Natural killer cell (primary cell): ENCODE measurements at regions not wholly inside any gene's neighbourhood (a gene's known extent, or its start where the extent isn't known, plus 50 kb on each side); places are given as distances from the start of the nearest gene placed in this dataset.

Experiments used
- ATAC-seq, 3 donors: fragments of 150-1000 bp in 2 of 3; fragments of 200-7000 bp in 1 of 3; cut with Tn5 transposase; 1 replicate in 1 of 3; 2 replicates in 2 of 3; pipeline ENCODE4 v1.10.0; 2021; ENCODE audit warnings: mild to moderate bottlenecking in 2 of 3, moderate library complexity in 2 of 3
- DNase-seq, 2 donors: peaks; one replicate each; pipeline versions ENCODE4 v3.0.0 to v3.0.0-alpha.2; 2013 to 2021; ENCODE audit warnings: mixed read lengths in 1 of 2
- H3K27ac ChIP-seq: one replicate; pipeline ENCODE4 v1.5.1; 2013; ENCODE audit warnings: mild to moderate bottlenecking, low read length
- H3K27me3 ChIP-seq: one replicate; pipeline ENCODE4 v1.6.1; 2013; ENCODE audit warnings: low read length; ENCODE audit not compliant: control insufficient read depth, insufficient read depth
- H3K36me3 ChIP-seq: one replicate; pipeline ENCODE4 v1.6.1; 2013; ENCODE audit warnings: low read length; ENCODE audit not compliant: control insufficient read depth, insufficient read depth
- H3K4me1 ChIP-seq: one replicate; pipeline ENCODE4 v1.6.1; 2013; ENCODE audit warnings: low read length; ENCODE audit not compliant: control insufficient read depth, insufficient read depth
- H3K4me3 ChIP-seq: one replicate; pipeline ENCODE4 v1.5.1; 2013; ENCODE audit warnings: low read length
- H3K9me3 ChIP-seq: one replicate; pipeline ENCODE4 v1.6.1; 2013; ENCODE audit warnings: low read length; ENCODE audit not compliant: control insufficient read depth, insufficient read depth
- H3K27ac Mint-ChIP-seq, 2 donors: one replicate each; pipeline ENCODE4 v1.8.0; 2022; ENCODE audit warnings: mild to moderate bottlenecking in 2 of 2, mixed read lengths in 2 of 2, moderate library complexity in 1 of 2
- H3K27me3 Mint-ChIP-seq, 2 donors: one replicate each; pipeline ENCODE4 v1.8.0; 2022; ENCODE audit warnings: low read depth in 2 of 2, mixed read lengths in 2 of 2
- H3K36me3 Mint-ChIP-seq: one replicate; pipeline ENCODE4 v1.8.0; 2022; ENCODE audit warnings: mixed read lengths
- H3K4me1 Mint-ChIP-seq, 2 donors: one replicate each; pipeline ENCODE4 v1.8.0; 2022; ENCODE audit warnings: mixed read lengths in 2 of 2
- H3K4me3 Mint-ChIP-seq: one replicate; pipeline ENCODE4 v1.8.0; 2022; ENCODE audit warnings: mild to moderate bottlenecking, moderate library complexity, mixed read lengths
- H3K9me3 Mint-ChIP-seq, 2 donors: one replicate each; pipeline ENCODE4 v1.8.0; 2022; ENCODE audit warnings: mixed read lengths in 2 of 2
- WGBS: methylation state at CpG from one replicate; pipeline ENCODE4 v1.1.7; 2013; ENCODE audit warnings: missing lambda C conversion rate; ENCODE audit not compliant: insufficient coverage; 5-methylcytosine and 5-hydroxymethylcytosine counted together
- intact Hi-C: fragments of 100-400 bp; cut with micrococcal nuclease; formaldehyde crosslinking; loops from one replicate; pipeline ENCODE4 v1.14.2; 2022
- TF ChIP-seq, protein P1 (sequence below): fragments of 200-600 bp; IDR thresholded peaks from one replicate; pipeline ENCODE4 v1.8.0; 2022; ENCODE audit warnings: antibody characterized with exemption

DNA sequence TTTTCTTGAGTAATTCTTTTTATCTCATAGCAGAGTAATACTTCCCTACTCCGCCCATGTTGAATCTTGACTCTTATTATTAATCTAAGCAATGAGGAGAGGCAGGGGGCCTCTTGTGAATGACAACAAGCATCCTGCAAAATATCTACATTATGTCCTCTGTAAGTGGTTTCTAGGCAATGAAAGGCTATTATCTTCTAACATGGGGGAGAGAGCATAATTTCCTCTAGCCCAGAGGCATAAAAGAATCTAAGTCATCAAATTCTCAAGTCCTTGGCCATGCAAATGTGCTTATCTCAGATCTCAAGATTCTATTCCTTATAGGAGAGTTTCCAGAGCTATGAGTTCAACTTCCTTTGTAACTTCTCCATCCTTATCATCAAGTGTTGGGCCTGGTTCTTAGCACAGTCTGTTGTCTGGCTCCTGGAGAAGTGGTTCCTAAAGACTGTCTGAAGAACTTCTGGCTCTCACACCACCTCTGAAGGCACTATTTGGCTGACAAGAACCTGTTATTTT is 423.1 kb upstream of the INTU start:
- Mint-ChIP-seq H3K27ac (no peak overlapping the region), H3K4me3 (no peak overlapping the region), H3K27me3 (no peaks in the 10 kb centered on the region), H3K4me1 (no peaks in the 10 kb centered on the region), H3K36me3 (no peaks in the 10 kb centered on the region), H3K9me3 (peaks cover 10 to 13% of the 10 kb centered on the region in 2 donors)
- DNase-seq (no peak), ATAC-seq (no peak)
- TF ChIP-seq, protein P1, sequence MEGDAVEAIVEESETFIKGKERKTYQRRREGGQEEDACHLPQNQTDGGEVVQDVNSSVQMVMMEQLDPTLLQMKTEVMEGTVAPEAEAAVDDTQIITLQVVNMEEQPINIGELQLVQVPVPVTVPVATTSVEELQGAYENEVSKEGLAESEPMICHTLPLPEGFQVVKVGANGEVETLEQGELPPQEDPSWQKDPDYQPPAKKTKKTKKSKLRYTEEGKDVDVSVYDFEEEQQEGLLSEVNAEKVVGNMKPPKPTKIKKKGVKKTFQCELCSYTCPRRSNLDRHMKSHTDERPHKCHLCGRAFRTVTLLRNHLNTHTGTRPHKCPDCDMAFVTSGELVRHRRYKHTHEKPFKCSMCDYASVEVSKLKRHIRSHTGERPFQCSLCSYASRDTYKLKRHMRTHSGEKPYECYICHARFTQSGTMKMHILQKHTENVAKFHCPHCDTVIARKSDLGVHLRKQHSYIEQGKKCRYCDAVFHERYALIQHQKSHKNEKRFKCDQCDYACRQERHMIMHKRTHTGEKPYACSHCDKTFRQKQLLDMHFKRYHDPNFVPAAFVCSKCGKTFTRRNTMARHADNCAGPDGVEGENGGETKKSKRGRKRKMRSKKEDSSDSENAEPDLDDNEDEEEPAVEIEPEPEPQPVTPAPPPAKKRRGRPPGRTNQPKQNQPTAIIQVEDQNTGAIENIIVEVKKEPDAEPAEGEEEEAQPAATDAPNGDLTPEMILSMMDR, result no peak
- Histone ChIP-seq H3K27me3 (no peaks in the 10 kb centered on the region), H3K4me3 (no peak overlapping the region), H3K36me3 (no peaks in the 10 kb centered on the region), H3K4me1 (no peaks in the 10 kb centered on the region), H3K27ac (no peak overlapping the region), H3K9me3 (peaks cover 5% of the 10 kb centered on the region)
- WGBS, result no CpG with 5 or more reads among the region's 1 CpG
- intact Hi-C loops, result no loop called here

DNA sequence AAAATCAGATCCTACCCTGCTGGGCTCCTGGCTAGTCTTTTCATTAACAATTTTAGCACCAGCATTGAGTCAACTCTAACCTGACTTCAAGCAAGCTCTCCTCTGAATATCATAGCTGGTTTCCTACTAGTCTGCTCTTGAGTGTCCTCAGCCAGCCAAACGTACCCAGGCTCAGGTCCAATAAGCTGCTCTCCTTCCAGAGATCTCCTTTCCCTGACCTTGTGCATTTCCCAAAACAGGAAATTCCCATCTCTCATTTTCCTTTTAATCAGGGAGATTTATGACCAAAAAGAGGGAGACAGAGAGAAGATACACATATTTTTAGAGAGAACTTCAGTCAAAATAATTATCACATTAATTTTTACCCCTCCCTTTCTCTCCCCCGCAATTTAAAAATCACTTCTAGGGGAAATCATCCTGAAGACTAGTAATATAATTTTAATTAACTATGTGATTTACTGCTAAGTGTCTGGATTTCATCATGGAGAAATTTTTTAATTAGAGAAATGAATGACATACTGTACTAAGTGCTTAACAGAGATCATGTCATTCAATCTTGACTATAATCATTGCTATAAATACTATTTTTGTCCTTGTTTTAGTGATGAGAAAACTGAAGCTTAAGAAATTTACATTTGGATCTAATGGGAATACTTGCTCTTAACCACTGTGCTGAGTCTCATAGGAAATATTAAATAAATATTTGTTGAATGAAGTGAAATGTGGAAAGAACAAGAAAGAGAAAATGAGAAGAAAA is 421.7 kb upstream of the INTU start:
- intact Hi-C loops, result no loop called here
- H3K4me1 Mint-ChIP-seq, result no peaks in the 10 kb centered on the region
- no peaks in the 10 kb centered on the region for H3K36me3 Mint-ChIP-seq
- DNase-seq (no peak), ATAC-seq (no peak)
- Histone ChIP-seq H3K4me3 (no peak overlapping the region), H3K27me3 (no peaks in the 10 kb centered on the region), H3K27ac (no peak overlapping the region), H3K36me3 (no peaks in the 10 kb centered on the region), H3K4me1 (no peaks in the 10 kb centered on the region), H3K9me3 (peaks cover 5% of the 10 kb centered on the region)
- no peak overlapping the region for H3K4me3 Mint-ChIP-seq
- H3K27ac Mint-ChIP-seq, result no peak overlapping the region
- H3K9me3 Mint-ChIP-seq, result peaks cover 9 to 11% of the 10 kb centered on the region in 2 donors
- WGBS, result 48% methylated on average over 1 of the region's 2 CpGs
- no peaks in the 10 kb centered on the region for H3K27me3 Mint-ChIP-seq
- TF ChIP-seq, protein P1, result no peak

DNA sequence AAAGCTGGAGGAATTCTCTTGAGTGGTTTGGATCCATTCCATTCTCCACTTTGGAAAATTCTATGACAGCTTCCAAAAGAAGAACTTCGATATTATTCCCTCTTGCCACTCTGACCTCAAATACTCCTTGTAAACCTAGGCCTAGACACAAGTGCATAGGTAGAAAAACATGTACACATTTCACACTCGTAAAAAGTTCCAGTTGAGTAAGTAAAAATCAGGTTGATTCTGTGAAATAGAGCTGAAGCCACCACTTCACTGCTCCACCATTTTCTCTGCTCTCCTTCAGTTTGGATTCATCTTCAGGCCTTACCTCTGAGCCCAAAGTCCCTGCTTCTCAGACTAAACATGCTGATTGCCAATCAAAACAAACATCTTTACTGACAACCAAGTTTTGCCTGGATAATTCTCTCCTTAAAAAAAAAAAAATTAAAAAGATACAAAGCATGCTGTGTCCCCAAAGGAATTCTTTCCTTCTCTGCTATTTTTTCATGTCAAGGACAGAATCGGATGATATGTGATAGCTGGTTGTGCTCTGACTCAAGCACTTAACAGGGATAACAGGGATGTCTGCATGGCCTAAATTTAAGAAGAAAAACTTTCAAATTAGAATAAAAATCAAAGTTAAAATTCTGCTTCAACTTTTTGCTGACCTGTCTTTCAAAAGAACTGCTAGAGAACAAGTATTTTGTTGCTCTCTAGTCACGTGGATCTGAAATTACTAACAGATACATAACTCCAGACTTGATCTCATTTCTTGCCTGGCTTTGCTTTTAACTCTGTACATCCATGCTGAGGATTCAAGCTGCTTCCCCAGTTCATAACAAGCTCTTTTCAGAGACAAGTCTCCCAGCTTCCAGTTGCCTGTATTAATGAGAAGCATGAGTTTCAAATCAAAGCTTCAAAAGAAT is 420.9 kb upstream of the INTU start:
- Mint-ChIP-seq H3K4me3 (no peak overlapping the region), H3K36me3 (no peaks in the 10 kb centered on the region), H3K4me1 (no peaks in the 10 kb centered on the region), H3K27ac (no peak overlapping the region), H3K27me3 (no peaks in the 10 kb centered on the region), H3K9me3 (peaks cover 9 to 10% of the 10 kb centered on the region in 2 donors)
- TF ChIP-seq, protein P1, result no peak
- ATAC-seq, result no peak
- Histone ChIP-seq H3K27me3 (no peaks in the 10 kb centered on the region), H3K36me3 (no peaks in the 10 kb centered on the region), H3K9me3 (peaks cover 5% of the 10 kb centered on the region), H3K4me1 (no peaks in the 10 kb centered on the region), H3K27ac (no peak overlapping the region), H3K4me3 (no peak overlapping the region)
- no peak for DNase-seq
- intact Hi-C loops, result no loop called here
- 78% methylated on average over 3 of the region's 4 CpGs for WGBS
